ENCODE measurements at regions not wholly inside any gene's neighbourhood (a gene's known extent, or its start where the extent isn't known, plus 50 kb on each side); places are given as distances from the start of the nearest gene placed in this dataset.

DNA sequence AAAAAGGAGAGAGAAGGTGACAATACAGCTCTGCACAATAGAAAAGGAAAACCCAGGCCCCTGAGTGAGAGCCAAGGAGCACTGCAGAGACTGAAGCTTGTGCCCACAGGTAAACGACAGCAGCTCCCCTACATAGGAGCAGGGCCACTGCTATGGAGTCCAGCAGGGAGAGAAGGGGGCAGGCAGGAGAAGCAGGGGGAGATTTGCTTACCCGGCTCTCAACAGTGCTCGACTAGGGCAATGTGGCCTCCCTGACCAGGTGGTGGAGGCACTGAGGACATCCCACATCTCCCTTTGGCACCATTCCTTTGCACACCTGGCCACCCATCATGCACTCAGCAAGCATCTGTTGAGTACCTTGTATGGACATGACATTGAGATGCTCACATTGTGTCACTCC, 153.0 kb downstream of the EVX1 start:
- no peaks in the 10 kb centered on the region for H4K20me1 ChIP-seq (ENCODE audit: insufficient read depth)
- H3K4me1 ChIP-seq (ENCODE audit: low read depth, poor library complexity, severe bottlenecking), result no peaks in the 10 kb centered on the region
- H3K4me3 ChIP-seq (IDR thresholded peaks at IDR 0.05; ENCODE audit: insufficient read depth, low read depth, low read length), result no peak overlapping the region
- no peak overlapping the region for H3K4me2 ChIP-seq
- TF ChIP-seq, protein P1, sequence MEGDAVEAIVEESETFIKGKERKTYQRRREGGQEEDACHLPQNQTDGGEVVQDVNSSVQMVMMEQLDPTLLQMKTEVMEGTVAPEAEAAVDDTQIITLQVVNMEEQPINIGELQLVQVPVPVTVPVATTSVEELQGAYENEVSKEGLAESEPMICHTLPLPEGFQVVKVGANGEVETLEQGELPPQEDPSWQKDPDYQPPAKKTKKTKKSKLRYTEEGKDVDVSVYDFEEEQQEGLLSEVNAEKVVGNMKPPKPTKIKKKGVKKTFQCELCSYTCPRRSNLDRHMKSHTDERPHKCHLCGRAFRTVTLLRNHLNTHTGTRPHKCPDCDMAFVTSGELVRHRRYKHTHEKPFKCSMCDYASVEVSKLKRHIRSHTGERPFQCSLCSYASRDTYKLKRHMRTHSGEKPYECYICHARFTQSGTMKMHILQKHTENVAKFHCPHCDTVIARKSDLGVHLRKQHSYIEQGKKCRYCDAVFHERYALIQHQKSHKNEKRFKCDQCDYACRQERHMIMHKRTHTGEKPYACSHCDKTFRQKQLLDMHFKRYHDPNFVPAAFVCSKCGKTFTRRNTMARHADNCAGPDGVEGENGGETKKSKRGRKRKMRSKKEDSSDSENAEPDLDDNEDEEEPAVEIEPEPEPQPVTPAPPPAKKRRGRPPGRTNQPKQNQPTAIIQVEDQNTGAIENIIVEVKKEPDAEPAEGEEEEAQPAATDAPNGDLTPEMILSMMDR (conservative IDR thresholded peaks at IDR 0.05; ENCODE audit: low read depth, low read length), result no peak
- H3K36me3 ChIP-seq (ENCODE audit: insufficient read depth), result no peaks in the 10 kb centered on the region
- no peak overlapping the region for H3K27ac ChIP-seq
- H3K9ac ChIP-seq, result no peak overlapping the region
- no peaks in the 10 kb centered on the region for H3K79me2 ChIP-seq (ENCODE audit: insufficient read depth, low read depth)
- H3K27me3 ChIP-seq (ENCODE audit: insufficient read depth, low read depth), result no peaks in the 10 kb centered on the region
- H2AFZ ChIP-seq (ENCODE audit: low read depth), result no peak overlapping the region

DNA sequence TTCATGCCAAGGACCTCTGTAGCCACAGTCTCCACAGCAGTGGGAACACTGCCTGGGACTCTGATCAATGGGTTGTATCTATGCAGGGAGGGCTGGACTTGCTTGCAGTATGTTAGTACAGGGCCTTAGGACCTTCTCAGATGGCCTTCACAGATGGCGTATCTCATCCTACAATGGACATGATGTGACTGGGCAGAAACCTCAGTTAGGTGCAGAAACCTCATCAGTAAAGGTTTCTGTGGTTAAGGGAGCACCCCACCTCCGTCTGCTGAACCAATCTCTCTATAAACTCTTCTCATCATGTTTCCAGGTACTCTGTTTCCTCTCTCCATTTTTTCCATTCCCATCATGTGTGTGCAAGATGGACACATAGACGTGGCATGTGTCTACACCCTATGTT, 154.9 kb downstream of the EVX1 start:
- H3K79me2 ChIP-seq (ENCODE audit: insufficient read depth, low read depth), result no peaks in the 10 kb centered on the region
- TF ChIP-seq, protein P1 (conservative IDR thresholded peaks at IDR 0.05; ENCODE audit: low read depth, low read length), result no peak
- H3K27ac ChIP-seq, result no peak overlapping the region
- H3K4me2 ChIP-seq, result no peak overlapping the region
- no peak overlapping the region for H3K4me3 ChIP-seq (IDR thresholded peaks at IDR 0.05; ENCODE audit: insufficient read depth, low read depth, low read length)
- H3K27me3 ChIP-seq (ENCODE audit: insufficient read depth, low read depth), result no peaks in the 10 kb centered on the region
- H3K4me1 ChIP-seq (ENCODE audit: low read depth, poor library complexity, severe bottlenecking), result no peaks in the 10 kb centered on the region
- no peak overlapping the region for H2AFZ ChIP-seq (ENCODE audit: low read depth)
- no peak overlapping the region for H3K9ac ChIP-seq
- no peaks in the 10 kb centered on the region for H4K20me1 ChIP-seq (ENCODE audit: insufficient read depth)
- no peaks in the 10 kb centered on the region for H3K36me3 ChIP-seq (ENCODE audit: insufficient read depth)

DNA sequence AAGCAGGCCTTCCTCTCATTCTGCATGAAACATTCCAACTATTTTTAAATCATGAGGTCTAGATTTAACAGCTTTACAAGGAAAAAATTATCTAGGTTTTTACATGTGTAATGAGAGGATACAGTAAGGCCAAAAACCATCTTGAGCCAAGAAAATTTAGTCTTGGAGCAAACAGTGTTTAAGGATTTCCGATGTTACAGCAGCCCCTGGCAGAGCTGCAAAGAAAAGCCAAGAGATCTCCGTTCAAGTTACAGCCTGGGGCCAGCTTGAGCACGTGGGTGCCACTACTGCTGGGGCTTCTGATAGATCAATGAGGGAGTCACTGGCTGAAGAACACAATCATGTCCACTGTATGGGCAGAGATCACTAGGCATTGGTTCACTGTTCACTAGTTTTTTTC, 156.2 kb downstream of the EVX1 start:
- no peak overlapping the region for H3K9ac ChIP-seq
- H3K4me3 ChIP-seq (IDR thresholded peaks at IDR 0.05; ENCODE audit: insufficient read depth, low read depth, low read length), result no peak overlapping the region
- H2AFZ ChIP-seq (ENCODE audit: low read depth), result no peak overlapping the region
- no peaks in the 10 kb centered on the region for H3K36me3 ChIP-seq (ENCODE audit: insufficient read depth)
- H3K27me3 ChIP-seq (ENCODE audit: insufficient read depth, low read depth), result no peaks in the 10 kb centered on the region
- no peak overlapping the region for H3K27ac ChIP-seq
- TF ChIP-seq, protein P1 (conservative IDR thresholded peaks at IDR 0.05; ENCODE audit: low read depth, low read length), result no peak
- no peaks in the 10 kb centered on the region for H3K4me1 ChIP-seq (ENCODE audit: low read depth, poor library complexity, severe bottlenecking)
- no peaks in the 10 kb centered on the region for H4K20me1 ChIP-seq (ENCODE audit: insufficient read depth)
- no peaks in the 10 kb centered on the region for H3K79me2 ChIP-seq (ENCODE audit: insufficient read depth, low read depth)
- no peak overlapping the region for H3K4me2 ChIP-seq

DNA sequence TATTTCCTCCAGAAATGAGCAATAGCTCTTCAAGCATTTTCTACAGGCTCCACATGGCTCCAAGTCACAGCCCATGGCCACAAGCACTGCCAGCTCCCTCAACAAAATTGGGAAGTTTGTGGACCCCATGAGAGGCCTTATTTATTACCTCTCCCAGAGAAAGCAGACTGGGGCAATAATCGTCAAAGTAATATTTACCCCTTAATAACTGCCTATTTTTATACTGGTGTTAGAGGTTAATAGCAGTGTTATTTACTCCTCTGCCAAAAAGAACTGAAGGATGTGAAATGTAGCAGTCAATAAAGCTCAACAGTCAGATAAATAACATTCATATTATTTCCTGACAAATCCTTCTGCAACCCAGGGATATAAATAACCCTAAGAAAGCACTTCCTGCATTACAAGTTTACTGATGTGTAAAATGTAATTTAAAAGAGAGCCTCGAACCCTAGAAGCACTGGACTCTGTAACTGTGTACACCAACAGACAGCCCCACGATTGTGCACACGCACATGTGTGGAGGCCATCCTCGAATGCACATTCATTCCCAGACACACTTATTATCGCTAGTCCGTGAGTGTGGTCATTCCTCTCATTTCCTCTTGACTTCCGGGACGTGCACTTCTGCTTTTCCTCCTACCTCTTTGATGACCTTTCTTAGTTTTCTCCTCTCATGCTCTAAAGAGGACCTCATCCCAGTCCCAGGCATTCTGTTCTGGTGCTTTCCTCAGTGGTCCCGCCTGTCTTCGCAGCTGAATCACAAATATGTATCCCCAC, 157.4 kb downstream of the EVX1 start:
- Histone ChIP-seq H3K4me3 (IDR thresholded peaks at IDR 0.05; ENCODE audit: insufficient read depth, low read depth, low read length) (no peak overlapping the region), H3K27me3 (ENCODE audit: insufficient read depth, low read depth) (no peaks in the 10 kb centered on the region), H3K79me2 (ENCODE audit: insufficient read depth, low read depth) (no peaks in the 10 kb centered on the region), H2AFZ (ENCODE audit: low read depth) (no peak overlapping the region), H3K4me1 (ENCODE audit: low read depth, poor library complexity, severe bottlenecking) (no peaks in the 10 kb centered on the region), H3K36me3 (ENCODE audit: insufficient read depth) (no peaks in the 10 kb centered on the region), H4K20me1 (ENCODE audit: insufficient read depth) (no peaks in the 10 kb centered on the region), H3K27ac (no peak overlapping the region), H3K4me2 (no peak overlapping the region), H3K9ac (no peak overlapping the region)
- TF ChIP-seq, protein P1 (conservative IDR thresholded peaks at IDR 0.05; ENCODE audit: low read depth, low read length), result no peak
